ENCODE measurements at regions not wholly inside any gene's neighbourhood (a gene's known extent, or its start where the extent isn't known, plus 50 kb on each side); places are given as distances from the start of the nearest gene placed in this dataset.

DNA sequence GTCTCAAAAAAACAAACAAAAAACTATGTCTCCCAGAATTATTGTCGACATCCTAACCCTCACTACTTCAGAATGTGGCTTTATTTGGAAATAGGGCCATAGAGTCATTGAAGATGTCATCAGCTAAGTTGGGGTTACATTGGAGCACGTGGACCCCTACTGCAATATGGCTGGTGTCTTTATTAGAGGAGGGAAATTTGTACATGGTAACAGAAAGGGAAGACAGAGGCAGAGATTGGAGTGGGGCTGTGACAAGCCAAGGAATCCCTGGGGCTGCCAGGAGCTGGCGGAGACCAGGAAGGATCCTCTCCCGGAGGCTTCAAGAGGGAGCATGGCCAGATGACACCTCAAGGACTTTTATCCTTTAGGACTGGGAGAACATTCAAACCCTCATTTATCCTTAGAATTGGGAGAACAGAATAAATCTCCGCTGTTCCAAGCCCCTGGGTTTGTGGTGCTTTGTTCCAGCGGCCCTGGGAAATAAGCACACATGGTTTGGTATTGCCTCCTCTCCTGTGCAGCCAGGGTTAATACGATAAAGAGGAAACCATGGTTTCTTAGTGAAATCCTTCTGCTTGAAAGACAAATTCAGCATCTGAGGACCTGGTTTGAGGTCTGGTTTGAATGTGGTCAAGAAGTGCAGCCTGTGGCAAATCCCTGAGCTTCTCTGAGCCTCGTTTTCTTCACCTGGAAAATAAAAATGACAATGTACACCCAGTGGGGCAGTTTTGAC is 184.7 kb downstream of the MYCN start:
- Histone ChIP-seq H3K9ac (ENCODE audit: low read length) (no peak overlapping the region), H4K20me1 (ENCODE audit: control insufficient read depth, insufficient read depth, low read length, poor library complexity, severe bottlenecking) (no peaks in the 10 kb centered on the region), H3K4me3 (ENCODE audit: control extremely low read depth in 1 of 5, extremely low read depth in 1 of 5, insufficient read depth in 1 of 5, low read depth in 2 of 5, low read length in 4 of 5) (no peak overlapping the region), H3K36me3 (replicated peaks in 1 of 2; ENCODE audit: control extremely low read depth in 1 of 2, control insufficient read depth in 1 of 2, extremely low read depth in 1 of 2, insufficient read depth in 2 of 2, low read length in 1 of 2) (no peaks in the 10 kb centered on the region), H3K4me1 (ENCODE audit: control insufficient read depth in 2 of 2, insufficient read depth in 2 of 2, low read length in 2 of 2) (no peaks in the 10 kb centered on the region), H3K79me2 (ENCODE audit: control insufficient read depth, insufficient read depth, low read length) (no peaks in the 10 kb centered on the region), H3K9me3 (ENCODE audit: control extremely low read depth in 1 of 3, control insufficient read depth in 2 of 3, insufficient read depth in 1 of 3, low read length in 2 of 3) (peaks cover 0 to 2% (median 0%) of the 10 kb centered on the region in 3 donors), H2AFZ (ENCODE audit: insufficient read depth, low read depth, low read length, poor library complexity, severe bottlenecking) (no peak overlapping the region), H3K27ac (ENCODE audit: low read length in 2 of 2) (no peak overlapping the region), H3K4me2 (replicated peaks; ENCODE audit: low read depth, low read length, poor library complexity, severe bottlenecking) (no peak overlapping the region), H3K27me3 (replicated peaks in 1 of 4; ENCODE audit: control extremely low read depth in 1 of 4, control insufficient read depth in 3 of 4, insufficient read depth in 4 of 4, low read length in 3 of 4) (no peaks in the 10 kb centered on the region)
- H3K9me3 Mint-ChIP-seq (ENCODE audit: insufficient read depth): no peaks in the 10 kb centered on the region
- WGBS (ENCODE audit: insufficient coverage): 84% methylated on average over 7 of the region's 8 CpGs
- TF ChIP-seq, protein P1, sequence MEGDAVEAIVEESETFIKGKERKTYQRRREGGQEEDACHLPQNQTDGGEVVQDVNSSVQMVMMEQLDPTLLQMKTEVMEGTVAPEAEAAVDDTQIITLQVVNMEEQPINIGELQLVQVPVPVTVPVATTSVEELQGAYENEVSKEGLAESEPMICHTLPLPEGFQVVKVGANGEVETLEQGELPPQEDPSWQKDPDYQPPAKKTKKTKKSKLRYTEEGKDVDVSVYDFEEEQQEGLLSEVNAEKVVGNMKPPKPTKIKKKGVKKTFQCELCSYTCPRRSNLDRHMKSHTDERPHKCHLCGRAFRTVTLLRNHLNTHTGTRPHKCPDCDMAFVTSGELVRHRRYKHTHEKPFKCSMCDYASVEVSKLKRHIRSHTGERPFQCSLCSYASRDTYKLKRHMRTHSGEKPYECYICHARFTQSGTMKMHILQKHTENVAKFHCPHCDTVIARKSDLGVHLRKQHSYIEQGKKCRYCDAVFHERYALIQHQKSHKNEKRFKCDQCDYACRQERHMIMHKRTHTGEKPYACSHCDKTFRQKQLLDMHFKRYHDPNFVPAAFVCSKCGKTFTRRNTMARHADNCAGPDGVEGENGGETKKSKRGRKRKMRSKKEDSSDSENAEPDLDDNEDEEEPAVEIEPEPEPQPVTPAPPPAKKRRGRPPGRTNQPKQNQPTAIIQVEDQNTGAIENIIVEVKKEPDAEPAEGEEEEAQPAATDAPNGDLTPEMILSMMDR (IDR thresholded peaks at IDR 0.05): no peak
- TF ChIP-seq EZH2 (IDR thresholded peaks at IDR 0.05; ENCODE audit: borderline replicate concordance, insufficient read depth, low read depth, low read length, poor library complexity, severe bottlenecking): no peak
- no peak overlapping the region for H3K27ac Mint-ChIP-seq
- H3K27me3 Mint-ChIP-seq: no peaks in the 10 kb centered on the region
- CTCF ChIA-PET: no interaction called here
- intact Hi-C loops (cut with micrococcal nuclease): no loop called here
- H3K4me1 Mint-ChIP-seq: no peaks in the 10 kb centered on the region
- H3K4me3 Mint-ChIP-seq: no peak overlapping the region
- POLR2A ChIA-PET: no interaction called here
- no peak for DNase-seq
- ATAC-seq (ENCODE audit: low read depth): no peak

DNA sequence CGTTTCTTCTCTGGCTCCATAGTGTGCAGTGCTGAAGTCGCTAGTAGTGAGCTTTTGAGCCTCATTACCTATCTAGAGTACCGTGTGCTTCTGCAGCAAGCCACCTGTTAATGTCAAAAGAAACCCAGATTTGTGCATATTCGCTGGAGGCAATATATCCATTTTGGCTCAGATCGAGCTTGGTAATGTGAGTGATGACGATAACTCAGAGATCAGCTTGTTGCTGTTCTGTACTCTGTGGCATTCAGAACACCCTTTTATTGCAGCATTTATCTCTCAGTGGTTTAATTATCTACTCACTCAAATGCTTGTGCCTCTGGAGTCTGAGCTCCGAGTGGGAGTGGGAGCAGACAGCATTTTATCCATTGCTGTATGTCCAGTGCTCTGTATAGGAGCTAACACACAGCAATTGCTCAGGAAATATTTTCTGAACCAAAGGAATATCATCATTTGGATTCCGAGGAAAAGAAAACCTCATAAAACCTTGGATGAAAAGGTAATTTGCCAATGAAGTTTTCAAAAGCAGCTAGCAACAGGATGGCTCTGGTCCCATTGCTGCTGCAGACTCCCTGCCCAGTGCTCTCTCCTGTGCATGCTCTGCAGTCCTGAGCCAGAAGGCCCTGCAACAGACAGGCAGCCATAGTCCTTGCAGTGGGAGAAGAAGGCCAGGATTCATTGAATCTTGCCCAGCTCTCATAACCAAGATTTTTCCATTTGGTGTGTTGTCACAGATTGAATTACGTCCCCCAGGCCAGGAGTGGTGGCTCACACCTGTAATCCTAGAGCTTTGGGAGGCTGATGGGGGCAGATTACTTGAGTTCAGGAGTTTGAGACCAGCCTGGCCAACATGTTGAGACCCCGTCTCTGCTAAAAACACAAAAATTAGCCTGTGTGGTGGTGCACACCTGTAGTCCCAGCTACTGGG is 183.8 kb downstream of the MYCN start:
- DNase-seq (no peak), ATAC-seq (ENCODE audit: low read depth) (no peak)
- no peaks in the 10 kb centered on the region for H3K4me1 Mint-ChIP-seq
- TF ChIP-seq, protein P1 (IDR thresholded peaks at IDR 0.05): no peak
- no peak for TF ChIP-seq EZH2 (IDR thresholded peaks at IDR 0.05; ENCODE audit: borderline replicate concordance, insufficient read depth, low read depth, low read length, poor library complexity, severe bottlenecking)
- peaks cover 0 to 2% (median 0%) of the 10 kb centered on the region in 3 donors for H3K9me3 ChIP-seq (ENCODE audit: control extremely low read depth in 1 of 3, control insufficient read depth in 2 of 3, insufficient read depth in 1 of 3, low read length in 2 of 3)
- no peaks in the 10 kb centered on the region for H3K27me3 Mint-ChIP-seq
- WGBS (ENCODE audit: insufficient coverage): 86% methylated on average over 5 of the region's 10 CpGs
- H3K27me3 ChIP-seq (replicated peaks in 1 of 4; ENCODE audit: control extremely low read depth in 1 of 4, control insufficient read depth in 3 of 4, insufficient read depth in 4 of 4, low read length in 3 of 4): no peaks in the 10 kb centered on the region
- H3K4me2 ChIP-seq (replicated peaks; ENCODE audit: low read depth, low read length, poor library complexity, severe bottlenecking): no peak overlapping the region
- no peaks in the 10 kb centered on the region for H4K20me1 ChIP-seq (ENCODE audit: control insufficient read depth, insufficient read depth, low read length, poor library complexity, severe bottlenecking)
- ChIA-PET POLR2A (no interaction called here), CTCF (no interaction called here)
- H3K9ac ChIP-seq (ENCODE audit: low read length): no peak overlapping the region
- no peak overlapping the region for H3K4me3 ChIP-seq (ENCODE audit: control extremely low read depth in 1 of 5, extremely low read depth in 1 of 5, insufficient read depth in 1 of 5, low read depth in 2 of 5, low read length in 4 of 5)
- intact Hi-C loops (cut with micrococcal nuclease): no loop called here
- no peak overlapping the region for H3K4me3 Mint-ChIP-seq
- no peaks in the 10 kb centered on the region for H3K9me3 Mint-ChIP-seq (ENCODE audit: insufficient read depth)
- H3K27ac Mint-ChIP-seq: no peak overlapping the region
- H3K4me1 ChIP-seq (ENCODE audit: control insufficient read depth in 2 of 2, insufficient read depth in 2 of 2, low read length in 2 of 2): no peaks in the 10 kb centered on the region
- H3K36me3 ChIP-seq (replicated peaks in 1 of 2; ENCODE audit: control extremely low read depth in 1 of 2, control insufficient read depth in 1 of 2, extremely low read depth in 1 of 2, insufficient read depth in 2 of 2, low read length in 1 of 2): no peaks in the 10 kb centered on the region
- H3K27ac ChIP-seq (ENCODE audit: low read length in 2 of 2): no peak overlapping the region
- H3K79me2 ChIP-seq (ENCODE audit: control insufficient read depth, insufficient read depth, low read length): no peaks in the 10 kb centered on the region
- H2AFZ ChIP-seq (ENCODE audit: insufficient read depth, low read depth, low read length, poor library complexity, severe bottlenecking): no peak overlapping the region

All from B cell (primary cell).